Cardiac fibroblast (primary cell): ENCODE measurements at regions not wholly inside any gene's neighbourhood (a gene's known extent, or its start where the extent isn't known, plus 50 kb on each side); places are given as distances from the start of the nearest gene placed in this dataset.
"Not testable (repeated sequence)": the region's sequence is repeated elsewhere in the genome, so short reads cannot be mapped to it uniquely, and the experiment has no call there.

ENCODE experiments used
- DNase-seq, 2 donors: peaks; one replicate each; pipeline versions ENCODE4 v3.0.0 to v3.0.0-alpha.2; 2010; ENCODE audit warnings: low read depth in 2 of 2
- H3K4me3 ChIP-seq, 2 donors: replicated peaks in 1 of 2; 1 replicate in 1 of 2; 2 replicates in 1 of 2; pipeline ENCODE4 v1.5.1; 2011; ENCODE audit warnings: low read depth in 2 of 2, low read length in 2 of 2, mild to moderate bottlenecking in 2 of 2, moderate library complexity in 1 of 2
- TF ChIP-seq, protein P1 (sequence below): IDR thresholded peaks from one replicate; pipeline ENCODE4 v1.5.1; 2011; ENCODE audit warnings: low read depth, mild to moderate bottlenecking, low read length, inconsistent platforms

DNA sequence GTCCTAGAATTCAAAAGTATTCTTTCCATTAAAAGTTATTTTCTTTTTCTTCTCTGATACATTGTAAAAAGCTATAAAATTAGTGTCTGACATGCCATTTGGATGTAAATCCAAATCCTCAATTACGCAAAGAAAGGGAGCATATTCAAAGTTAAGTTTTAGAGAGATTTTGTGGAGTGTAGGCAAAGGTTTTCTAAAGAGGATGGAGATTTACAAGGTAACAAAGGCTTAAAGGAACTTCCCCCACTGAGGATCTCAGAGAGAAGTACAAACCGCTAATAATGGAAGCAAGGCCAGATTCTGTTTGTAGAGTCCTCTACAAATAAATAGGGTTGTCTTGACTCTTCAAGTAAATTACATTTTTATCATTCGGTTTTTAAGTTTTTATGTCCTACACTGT lies 91.0 kb upstream of the MAPK10 start:
- no peak overlapping the region for H3K4me3 ChIP-seq
- DNase-seq: no peak
- TF ChIP-seq, protein P1, sequence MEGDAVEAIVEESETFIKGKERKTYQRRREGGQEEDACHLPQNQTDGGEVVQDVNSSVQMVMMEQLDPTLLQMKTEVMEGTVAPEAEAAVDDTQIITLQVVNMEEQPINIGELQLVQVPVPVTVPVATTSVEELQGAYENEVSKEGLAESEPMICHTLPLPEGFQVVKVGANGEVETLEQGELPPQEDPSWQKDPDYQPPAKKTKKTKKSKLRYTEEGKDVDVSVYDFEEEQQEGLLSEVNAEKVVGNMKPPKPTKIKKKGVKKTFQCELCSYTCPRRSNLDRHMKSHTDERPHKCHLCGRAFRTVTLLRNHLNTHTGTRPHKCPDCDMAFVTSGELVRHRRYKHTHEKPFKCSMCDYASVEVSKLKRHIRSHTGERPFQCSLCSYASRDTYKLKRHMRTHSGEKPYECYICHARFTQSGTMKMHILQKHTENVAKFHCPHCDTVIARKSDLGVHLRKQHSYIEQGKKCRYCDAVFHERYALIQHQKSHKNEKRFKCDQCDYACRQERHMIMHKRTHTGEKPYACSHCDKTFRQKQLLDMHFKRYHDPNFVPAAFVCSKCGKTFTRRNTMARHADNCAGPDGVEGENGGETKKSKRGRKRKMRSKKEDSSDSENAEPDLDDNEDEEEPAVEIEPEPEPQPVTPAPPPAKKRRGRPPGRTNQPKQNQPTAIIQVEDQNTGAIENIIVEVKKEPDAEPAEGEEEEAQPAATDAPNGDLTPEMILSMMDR: no peak

DNA sequence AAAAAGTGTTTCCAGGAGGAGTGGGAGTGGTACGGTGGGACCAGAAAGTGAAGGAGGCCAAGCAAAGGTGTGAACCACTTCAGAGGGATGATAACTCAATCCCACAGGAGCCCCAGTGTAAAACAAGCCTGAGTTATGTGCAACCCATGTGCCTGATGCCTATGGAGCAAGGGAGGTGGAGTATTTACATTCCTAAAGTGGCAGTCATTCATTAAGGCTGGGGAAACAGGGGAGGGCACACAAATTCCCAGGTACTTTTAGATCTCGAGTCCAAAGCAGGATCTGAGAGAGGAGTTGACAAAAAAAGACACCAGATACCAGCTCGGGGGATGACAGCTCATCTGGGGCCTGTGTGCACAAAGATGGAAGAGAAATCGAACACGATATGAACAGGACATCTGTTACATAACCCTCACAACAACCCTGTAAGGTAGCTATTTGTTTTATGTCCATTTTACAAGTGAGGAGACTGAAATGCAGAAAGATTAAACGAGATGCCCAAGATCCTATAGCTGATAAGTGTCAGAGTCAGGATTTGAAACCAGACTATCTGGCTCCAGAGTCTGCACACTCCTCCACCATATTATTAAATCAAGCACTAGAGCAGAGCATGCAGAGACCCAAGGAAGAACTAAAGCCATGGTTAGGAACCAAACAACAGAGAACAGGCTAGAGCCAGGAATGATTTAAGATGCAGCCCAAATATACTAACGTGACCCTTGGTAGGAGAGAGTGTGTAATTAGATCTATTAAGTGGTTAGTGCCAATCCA lies 91.9 kb upstream of the MAPK10 start:
- peak overlapping the region; percentile 40 to 42 for H3K4me3 ChIP-seq
- TF ChIP-seq, protein P1: no peak
- peak; percentile 13 to 36 for DNase-seq

DNA sequence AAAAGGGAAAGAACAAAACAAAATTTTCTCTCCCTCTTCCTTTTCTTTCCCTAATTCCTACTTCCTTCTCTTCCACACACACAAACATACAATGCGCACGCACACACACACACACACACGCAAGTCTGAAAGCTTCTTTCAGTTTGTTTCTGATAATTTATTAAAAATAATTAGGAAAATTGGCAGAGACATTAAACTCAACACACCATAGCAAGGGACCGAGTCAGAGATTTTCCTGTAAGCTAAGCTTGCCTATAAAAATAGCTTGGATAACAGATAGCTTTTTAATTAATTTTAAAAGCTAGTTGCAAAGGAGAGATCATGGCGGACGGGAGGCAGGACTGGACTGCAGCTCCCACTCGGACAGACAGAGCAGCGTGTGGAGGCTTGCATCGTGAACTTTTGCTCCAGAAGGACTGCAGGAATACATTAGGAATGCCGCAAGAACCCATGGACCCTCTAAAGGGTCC lies 92.6 kb upstream of the MAPK10 start:
- peak; percentile 61 to 73 for DNase-seq
- TF ChIP-seq, protein P1: no peak
- H3K4me3 ChIP-seq: peak overlapping the region; percentile 40 to 42

GRCh38 chr4:86452924-86453531 lies 93.2 kb upstream of the MAPK10 start:
- TF ChIP-seq, protein P1: no peak
- peak; percentile 30 to 63 for DNase-seq
- H3K4me3 ChIP-seq: peak overlapping the region; percentile 40 to 42

- peak in 1 of 2 donors; percentile 24 for DNase-seq
- not testable (repeated sequence) for H3K4me3 ChIP-seq
Measured at GRCh38 chr4:86453611-86454072, 93.8 kb upstream of the MAPK10 start.

GRCh38 chr4:86461849-86462248 lies 102.0 kb upstream of the MAPK10 start:
- no peak for DNase-seq
- TF ChIP-seq, protein P1: no peak
- H3K4me3 ChIP-seq: no peak overlapping the region

- TF ChIP-seq, protein P1: no peak
- H3K4me3 ChIP-seq: no peak overlapping the region
- no peak for DNase-seq
Measured at GRCh38 chr4:86472377-86473019, 112.6 kb upstream of the MAPK10 start.

- H3K4me3 ChIP-seq, DNase-seq: not testable (repeated sequence)
Measured at GRCh38 chr4:86478151-86478550, 116.0 kb upstream of the PTPN13 start.
